GM20000 (cell line): ENCODE measurements at regions not wholly inside any gene's neighbourhood (a gene's known extent, or its start where the extent isn't known, plus 50 kb on each side); places are given as distances from the start of the nearest gene placed in this dataset.

Source experiments
- DNase-seq: peaks from one replicate; pipeline ENCODE4 v3.0.0; 2012; ENCODE audit warnings: low spot score
- TF ChIP-seq, protein P1 (sequence below): IDR thresholded peaks from 2 replicates; pipeline ENCODE4 v1.5.1; 2012; ENCODE audit warnings: mild to moderate bottlenecking, control low read depth; ENCODE audit errors: extremely low read depth, missing control alignments

DNA sequence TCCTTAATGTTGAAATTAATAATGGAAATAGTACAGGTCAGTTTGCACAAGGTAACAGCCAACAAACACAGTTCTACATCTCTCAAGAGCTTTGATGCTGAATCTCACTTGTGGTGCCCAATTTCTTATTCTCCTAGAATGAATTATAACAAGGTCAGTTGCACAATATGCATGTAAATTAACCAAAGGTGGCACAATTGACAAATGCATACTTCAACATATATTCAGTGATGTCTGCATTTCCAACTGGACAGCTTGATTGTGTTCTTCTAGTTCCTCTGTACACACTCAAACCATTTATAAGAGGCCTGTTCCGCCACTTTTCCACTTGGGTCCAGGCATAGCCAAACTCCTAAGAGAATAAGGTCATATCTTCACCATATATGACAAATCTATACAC lies 210.3 kb upstream of the EPHA5 start:
- no peak for DNase-seq
- TF ChIP-seq, protein P1, sequence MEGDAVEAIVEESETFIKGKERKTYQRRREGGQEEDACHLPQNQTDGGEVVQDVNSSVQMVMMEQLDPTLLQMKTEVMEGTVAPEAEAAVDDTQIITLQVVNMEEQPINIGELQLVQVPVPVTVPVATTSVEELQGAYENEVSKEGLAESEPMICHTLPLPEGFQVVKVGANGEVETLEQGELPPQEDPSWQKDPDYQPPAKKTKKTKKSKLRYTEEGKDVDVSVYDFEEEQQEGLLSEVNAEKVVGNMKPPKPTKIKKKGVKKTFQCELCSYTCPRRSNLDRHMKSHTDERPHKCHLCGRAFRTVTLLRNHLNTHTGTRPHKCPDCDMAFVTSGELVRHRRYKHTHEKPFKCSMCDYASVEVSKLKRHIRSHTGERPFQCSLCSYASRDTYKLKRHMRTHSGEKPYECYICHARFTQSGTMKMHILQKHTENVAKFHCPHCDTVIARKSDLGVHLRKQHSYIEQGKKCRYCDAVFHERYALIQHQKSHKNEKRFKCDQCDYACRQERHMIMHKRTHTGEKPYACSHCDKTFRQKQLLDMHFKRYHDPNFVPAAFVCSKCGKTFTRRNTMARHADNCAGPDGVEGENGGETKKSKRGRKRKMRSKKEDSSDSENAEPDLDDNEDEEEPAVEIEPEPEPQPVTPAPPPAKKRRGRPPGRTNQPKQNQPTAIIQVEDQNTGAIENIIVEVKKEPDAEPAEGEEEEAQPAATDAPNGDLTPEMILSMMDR: no peak

DNA sequence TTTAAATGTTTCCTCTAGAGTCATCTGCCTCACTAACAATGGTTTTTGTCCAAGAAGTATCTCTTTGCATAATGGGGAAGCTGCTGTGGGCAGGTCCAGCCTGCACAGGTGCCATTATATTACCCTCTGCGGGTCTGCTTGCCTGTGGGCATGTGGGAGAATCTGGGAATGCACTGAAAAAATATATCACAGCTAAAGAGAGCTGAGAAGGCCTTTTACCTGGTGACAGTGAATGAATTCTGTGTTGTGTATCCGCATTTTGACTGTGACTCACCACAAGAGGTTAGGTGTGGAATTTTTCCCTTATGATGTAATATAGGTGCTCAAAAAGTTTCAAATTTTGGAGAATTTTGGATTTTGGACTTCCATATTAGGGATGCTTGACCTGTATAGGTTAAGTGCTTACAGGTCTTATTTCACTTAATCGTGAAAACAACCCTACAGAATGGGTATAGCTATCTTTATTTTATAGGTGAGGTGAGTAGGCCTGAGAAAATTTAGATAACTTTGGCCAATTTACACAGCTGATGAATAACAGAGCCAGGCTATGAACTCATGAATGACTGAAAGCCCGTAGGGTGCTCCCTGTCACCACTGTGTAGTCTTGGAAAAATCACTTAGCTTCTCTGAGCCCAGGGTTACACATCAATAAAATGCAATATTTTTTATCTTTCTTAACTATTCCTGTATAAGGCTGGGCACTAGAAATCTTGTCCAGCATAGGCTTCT lies 198.0 kb upstream of the EPHA5 start:
- TF ChIP-seq, protein P1: no peak
- no peak for DNase-seq

DNA sequence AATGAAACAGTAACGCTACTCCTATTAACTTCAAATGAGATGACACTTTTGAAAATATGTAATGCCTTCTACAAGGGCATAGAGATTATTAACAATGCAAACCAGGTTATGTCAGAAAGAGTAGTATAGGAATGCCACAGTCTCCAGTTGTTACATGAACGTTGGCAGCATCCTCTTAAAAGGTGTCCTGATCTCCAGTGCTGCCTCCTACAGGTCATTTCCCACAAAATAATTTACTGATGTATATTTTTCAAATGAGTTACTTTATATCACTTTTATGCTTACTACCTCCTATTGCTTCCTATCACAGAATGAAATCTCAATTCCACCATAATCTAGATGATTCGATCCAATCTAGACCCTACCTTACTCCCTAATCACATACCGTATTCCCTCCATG lies 195.2 kb upstream of the EPHA5 start:
- no peak for DNase-seq
- TF ChIP-seq, protein P1: no peak

DNA sequence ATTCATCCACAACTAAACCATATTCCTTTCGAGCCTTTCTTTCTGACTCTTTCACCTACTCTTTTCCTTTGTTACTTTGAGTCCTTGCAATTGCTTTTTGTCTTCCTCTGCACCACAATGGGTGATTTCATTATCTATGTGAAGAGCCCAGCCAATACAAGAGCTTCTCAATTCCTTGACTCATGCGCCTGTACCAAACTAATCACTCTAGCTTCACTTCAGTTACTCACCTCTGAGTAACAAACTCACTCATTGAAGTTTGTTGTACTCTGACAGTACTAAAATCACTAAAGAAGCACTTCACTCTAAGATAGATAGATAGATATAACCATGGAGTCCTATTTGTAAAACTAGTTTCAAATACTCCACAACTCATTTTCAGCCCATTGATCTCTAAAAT lies 191.7 kb upstream of the EPHA5 start:
- TF ChIP-seq, protein P1: no peak
- DNase-seq: no peak

DNA sequence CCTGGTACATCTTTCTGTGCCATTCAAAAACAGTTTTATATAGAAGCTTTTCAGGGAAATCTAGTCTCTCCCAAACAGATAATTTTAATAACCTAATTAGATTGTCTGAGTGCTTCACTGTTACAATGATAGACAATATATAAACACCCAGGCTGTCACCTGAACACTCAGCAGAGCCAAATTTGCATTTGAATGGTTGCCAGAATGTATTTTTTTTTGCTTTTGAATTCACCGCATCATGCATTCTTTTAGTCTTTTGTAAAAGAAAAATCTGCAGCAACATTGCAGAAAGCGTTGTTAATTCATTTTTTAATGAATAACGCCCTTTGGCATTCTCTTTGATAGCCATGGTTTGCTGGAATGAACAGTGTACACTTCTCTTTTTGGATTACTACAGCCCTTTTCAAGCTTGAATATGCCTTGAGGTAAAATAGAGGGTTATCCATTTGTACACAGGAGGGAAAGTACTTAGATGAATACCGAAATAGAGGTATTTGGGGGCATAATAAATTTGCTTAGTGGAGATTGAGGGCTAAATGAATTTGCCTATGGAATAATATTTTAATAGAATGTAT lies 175.0 kb upstream of the EPHA5 start:
- TF ChIP-seq, protein P1: no peak
- no peak for DNase-seq

DNA sequence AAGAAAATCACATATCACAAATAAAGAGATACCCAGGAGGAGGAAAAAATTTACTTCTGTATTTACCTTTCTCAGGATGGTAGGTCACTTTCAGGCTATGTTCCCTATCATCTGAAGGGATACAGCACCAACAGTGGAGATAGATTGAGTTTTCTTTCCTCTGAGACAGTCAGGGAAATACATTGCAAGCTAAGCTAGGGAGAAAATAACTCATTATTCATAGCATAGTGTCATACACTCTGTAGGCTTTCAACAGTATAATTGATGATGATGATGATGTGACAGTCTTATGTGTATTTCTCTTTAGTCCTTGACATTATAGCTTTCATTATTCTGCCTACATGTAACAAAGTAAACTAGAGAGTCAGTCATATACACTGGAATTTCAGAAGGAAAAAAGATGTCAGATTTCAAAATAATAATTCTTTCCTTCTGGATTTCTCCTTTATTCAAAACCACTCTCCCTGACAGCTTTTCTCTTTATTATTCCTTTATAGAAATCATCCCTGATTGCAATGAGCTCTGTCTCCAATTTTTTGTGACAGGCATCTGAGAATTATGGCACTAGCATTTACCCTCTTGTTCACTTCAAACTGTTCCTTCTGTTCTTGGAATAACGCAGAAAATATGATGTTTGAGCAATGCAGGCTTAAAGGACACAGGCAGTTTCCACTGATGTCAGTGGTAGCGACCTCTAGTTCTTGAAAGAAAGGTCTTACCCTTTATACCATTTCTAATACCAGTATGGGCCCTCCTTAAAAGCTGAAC lies 169.1 kb upstream of the EPHA5 start:
- no peak for DNase-seq
- TF ChIP-seq, protein P1: no peak

DNA sequence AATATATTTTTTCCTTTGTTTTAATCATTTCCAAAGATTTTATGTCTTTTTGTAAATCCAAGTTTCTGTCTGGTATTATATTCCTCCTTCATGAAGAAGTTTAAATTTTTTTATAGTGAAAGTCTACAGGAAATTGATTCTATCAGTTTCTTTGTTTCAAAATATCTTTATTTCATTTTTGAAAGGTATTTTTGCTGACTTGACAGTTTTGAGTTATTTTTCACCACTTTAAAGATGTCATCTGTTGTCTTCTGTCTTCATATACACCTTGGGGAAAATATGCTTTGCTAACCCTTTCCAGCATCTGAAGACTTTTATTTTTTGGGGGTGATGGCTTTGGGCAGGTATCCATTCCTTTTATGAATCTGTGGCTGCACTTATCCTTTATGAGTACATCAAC lies 164.4 kb upstream of the EPHA5 start:
- TF ChIP-seq, protein P1: no peak
- DNase-seq: no peak
